ENCODE measurements at regions not wholly inside any gene's neighbourhood (a gene's known extent, or its start where the extent isn't known, plus 50 kb on each side); places are given as distances from the start of the nearest gene placed in this dataset.
"Not testable (repeated sequence)": the region's sequence is repeated elsewhere in the genome, so short reads cannot be mapped to it uniquely, and the experiment has no call there.

DNA sequence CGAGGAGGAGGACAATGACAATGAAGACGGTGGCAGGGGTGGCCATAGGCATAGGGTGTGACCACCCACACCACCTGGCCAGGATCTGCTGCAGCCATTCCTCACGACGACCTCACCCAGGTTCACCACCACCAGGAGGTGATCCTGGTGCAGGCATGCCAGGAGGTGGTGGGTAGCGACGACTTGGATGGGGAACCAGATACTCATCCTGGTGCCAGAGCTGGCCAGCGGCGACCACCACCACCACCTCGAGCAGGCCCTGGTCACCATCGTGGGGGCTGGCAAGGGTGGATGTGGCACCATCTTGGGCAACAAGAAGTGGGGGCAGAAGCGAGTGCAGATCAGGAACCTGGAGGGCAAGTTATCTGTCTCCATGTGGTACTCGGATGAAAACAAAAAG is 117.1 kb upstream of the NXPH2 start:
- no peak for DNase-seq

GRCh38 chr2:138893746-138894145 is 113.6 kb upstream of the NXPH2 start:
- no peak for DNase-seq

GRCh38 chr2:138881126-138881525 is 100.9 kb upstream of the NXPH2 start:
- DNase-seq, result no peak

DNA sequence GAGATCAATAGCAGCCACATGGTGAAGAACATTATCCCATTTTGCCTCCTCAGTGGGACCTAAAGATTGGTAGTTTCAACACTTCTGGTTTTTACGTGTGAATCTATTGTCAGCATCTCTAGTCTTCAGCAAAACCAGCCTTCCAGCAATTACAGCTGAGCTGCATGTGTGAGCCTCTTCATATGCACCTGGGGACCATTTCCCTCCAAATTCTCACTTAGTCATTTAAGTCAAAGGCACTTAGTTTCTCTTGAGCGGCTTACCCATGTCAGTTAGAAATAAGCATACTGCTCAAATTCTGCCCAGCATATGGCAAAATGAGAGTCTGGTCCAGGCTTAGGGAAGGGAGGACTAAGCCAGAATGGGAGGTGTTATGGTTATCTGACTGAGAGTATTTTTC is 99.7 kb upstream of the NXPH2 start:
- no peak for DNase-seq

DNA sequence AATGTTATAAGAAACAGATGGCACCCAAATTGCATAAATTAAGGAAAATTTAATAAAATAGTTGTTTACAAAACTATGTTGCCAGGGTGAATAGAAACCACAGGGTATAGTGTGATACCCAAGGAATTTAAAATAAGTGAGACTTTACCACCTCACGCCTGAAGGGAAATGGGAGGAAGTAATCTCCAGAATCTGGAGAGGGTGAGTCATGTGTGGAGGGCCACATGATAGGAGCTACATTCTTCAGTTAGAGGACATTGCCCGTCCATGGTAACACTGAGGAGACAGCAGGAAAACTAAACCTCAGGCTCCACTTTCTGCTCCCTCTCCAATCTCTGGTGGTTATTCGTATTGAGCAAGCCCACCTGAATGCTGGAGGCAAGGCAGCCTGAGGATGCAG is 97.2 kb upstream of the NXPH2 start:
- DNase-seq, result no peak

- DNase-seq, result no peak
Measured at GRCh38 chr2:138874251-138874650, 94.1 kb upstream of the NXPH2 start.

GRCh38 chr2:138872116-138872515 is 91.9 kb upstream of the NXPH2 start:
- not testable (repeated sequence) for DNase-seq

GRCh38 chr2:138871312-138871711 is 91.1 kb upstream of the NXPH2 start:
- DNase-seq, result no peak

DNA sequence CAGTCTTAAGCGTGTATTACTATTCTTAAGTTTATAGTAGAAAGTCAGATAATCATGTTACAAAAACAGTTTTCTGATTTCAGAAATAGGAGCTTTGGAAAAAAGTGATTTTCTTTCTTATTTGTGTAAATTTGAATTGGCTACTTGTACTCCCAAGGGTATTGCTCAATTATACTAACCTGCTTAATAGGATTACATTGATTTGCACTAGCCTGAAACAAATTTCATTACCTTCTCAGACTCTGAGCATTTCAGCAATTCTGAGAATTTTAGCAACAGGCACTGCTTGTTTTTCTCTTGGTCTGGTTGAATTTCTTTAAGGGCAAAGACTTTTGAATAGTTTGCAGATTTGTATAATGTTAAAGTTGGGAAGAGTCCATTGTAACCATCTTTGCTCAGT is 87.2 kb upstream of the NXPH2 start:
- peak; percentile 81 for DNase-seq

DNA sequence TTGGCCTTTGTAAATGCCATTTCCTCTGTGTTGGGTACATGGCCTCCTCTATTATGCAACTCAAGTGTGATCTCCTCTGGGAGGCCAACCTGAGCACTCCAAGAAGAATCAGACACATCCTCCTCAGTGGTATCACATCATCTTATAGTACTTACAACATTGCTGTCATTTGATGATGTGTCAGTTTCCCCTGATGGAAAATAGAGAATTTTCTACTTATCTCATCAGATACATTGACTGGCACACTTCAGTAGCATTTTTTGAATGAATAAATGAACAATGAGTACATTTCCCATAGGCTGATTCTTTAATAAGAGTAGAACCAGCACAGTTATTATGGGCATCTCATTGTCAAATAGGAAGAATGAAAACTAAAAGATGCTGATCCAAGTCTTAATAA is 86.6 kb upstream of the NXPH2 start:
- no peak for DNase-seq

GRCh38 chr2:138853761-138854160 is 73.6 kb upstream of the NXPH2 start:
- no peak for DNase-seq

DNA sequence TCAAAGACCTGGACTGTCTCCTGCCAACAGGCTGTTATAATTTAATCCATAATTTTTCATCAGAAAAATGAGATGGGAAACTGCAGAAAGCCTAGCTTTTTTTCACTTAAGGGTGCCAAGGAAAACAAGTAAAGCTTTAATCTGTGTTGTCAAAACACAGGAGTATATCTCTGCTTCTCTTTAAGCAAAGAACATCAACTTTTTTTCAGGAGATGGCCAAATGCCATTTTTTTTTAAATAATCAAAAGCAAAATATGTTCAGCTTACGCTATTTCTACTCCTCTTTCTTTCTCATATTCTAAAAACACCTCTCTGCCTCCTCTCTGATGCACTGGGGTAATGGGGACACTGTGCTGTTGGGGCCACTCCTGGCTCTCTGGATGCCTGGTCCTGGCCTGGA is 73.1 kb upstream of the NXPH2 start:
- no peak for DNase-seq

GRCh38 chr2:138846216-138846821 is 66.1 kb upstream of the NXPH2 start:
- DNase-seq, result peak; percentile 85

DNA sequence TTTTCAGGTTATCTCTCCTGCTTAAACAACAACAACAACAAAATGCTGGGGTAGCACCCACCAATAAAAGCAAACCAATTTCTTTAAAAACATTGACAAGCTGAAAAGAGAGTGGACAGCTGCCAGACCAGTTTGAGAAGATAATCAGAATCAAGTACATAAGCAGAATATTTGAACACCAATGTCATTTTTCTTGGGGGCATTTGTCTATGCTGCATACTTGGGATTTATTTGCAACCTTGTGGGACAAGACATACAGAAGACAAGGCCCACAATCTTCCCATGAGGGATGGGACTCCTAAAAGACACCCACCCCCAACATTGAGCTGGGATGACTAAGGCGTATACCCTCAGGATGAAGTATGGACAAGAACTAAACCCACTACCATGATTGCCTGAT is 62.2 kb upstream of the NXPH2 start:
- no peak for DNase-seq

DNA sequence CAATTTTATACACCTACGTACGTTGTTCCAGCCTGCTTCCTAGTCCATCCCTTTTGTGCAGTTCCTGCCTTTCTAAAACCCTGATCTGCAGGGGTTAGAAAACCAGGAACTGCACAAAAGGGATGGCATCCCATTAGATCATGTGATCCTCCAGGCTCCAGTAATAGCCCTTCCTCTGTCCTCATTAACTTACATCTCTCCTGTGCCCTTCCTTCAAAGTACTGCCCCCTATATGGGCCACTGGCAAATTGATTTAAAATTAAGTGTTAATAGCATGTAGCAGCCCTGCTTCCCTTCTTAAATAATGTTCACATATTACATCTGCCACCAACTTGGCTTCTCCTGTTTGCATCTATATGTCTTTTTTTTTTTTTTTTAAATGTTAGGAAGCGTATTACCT is 61.3 kb upstream of the NXPH2 start:
- DNase-seq, result peak; percentile 57

- no peak for DNase-seq
Measured at GRCh38 chr2:138838851-138839620, 58.8 kb upstream of the NXPH2 start.

DNA sequence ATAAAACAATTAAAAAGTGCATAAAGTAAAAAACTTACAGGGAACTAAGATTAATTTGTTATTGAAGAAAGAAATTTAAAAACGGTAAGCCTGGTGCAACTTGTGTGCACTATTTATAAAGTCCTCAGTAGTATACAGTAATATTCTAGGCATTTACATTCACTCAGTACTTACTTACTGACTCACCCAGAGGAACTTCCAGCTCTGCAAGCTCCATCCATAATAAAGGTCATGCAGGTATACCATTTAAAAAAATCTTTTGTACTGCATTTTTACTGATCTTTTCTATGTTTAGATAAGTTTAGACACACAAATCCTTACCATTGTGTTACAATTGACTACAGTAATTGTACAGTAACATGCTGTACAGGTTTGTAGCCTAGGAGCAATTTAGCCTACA is 51.5 kb upstream of the NXPH2 start:
- DNase-seq, result no peak

DNA sequence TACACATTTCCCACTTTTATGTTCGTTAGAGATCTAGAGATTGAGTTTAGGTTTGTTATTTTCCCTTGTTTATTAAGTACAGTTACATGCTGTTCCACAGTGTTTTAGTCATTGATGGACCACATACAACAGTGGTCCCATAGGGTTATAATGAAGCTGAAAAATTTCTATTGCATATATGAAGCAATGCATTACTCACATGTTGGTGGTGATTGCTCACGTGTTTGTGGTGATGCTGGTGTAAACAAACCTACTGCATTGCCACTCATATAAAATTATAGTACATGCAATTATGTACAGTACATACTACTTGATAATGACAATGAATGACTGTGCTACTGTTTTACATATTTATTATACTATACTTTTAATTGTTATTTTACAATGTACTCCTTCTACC is 51.0 kb upstream of the NXPH2 start:
- DNase-seq, result no peak

DNA sequence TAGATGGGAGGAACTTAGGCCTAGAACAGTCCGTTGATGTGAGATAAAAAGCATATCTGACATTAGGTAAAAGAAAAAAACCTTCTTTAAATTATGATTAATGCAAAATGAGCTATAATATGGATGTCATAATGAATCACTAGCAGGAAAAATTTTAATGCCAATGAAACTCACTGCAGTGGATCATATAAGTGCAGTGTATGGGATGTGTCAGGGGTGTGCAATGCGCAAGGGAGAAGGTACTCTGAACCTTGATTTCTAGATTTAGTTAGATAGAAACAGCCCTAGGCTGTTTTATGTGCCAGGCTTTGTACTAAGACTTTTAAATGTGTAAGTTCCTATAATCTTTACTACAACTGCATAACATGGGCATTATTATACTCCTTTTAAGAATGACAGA is 50.4 kb upstream of the NXPH2 start:
- no peak for DNase-seq

Data from NCI-H82 (cell line).